ENCODE measurements at regions not wholly inside any gene's neighbourhood (a gene's known extent, or its start where the extent isn't known, plus 50 kb on each side); places are given as distances from the start of the nearest gene placed in this dataset.

- H3K27me3 Mint-ChIP-seq, result no peaks in the 10 kb centered on the region
- H2AFZ ChIP-seq (ENCODE audit: insufficient read depth, low read depth, low read length, poor library complexity, severe bottlenecking), result no peak overlapping the region
- 47% methylated on average over 2 of the region's 2 CpGs for WGBS (ENCODE audit: insufficient coverage)
- no peak for DNase-seq
- POLR2A ChIA-PET, result no interaction called here
- H3K4me3 ChIP-seq (ENCODE audit: control extremely low read depth in 1 of 5, extremely low read depth in 1 of 5, insufficient read depth in 1 of 5, low read depth in 2 of 5, low read length in 4 of 5), result no peak overlapping the region
- no peaks in the 10 kb centered on the region for H3K79me2 ChIP-seq (ENCODE audit: control insufficient read depth, insufficient read depth, low read length)
- no peak overlapping the region for H3K9ac ChIP-seq (ENCODE audit: low read length)
- TF ChIP-seq, protein P1, sequence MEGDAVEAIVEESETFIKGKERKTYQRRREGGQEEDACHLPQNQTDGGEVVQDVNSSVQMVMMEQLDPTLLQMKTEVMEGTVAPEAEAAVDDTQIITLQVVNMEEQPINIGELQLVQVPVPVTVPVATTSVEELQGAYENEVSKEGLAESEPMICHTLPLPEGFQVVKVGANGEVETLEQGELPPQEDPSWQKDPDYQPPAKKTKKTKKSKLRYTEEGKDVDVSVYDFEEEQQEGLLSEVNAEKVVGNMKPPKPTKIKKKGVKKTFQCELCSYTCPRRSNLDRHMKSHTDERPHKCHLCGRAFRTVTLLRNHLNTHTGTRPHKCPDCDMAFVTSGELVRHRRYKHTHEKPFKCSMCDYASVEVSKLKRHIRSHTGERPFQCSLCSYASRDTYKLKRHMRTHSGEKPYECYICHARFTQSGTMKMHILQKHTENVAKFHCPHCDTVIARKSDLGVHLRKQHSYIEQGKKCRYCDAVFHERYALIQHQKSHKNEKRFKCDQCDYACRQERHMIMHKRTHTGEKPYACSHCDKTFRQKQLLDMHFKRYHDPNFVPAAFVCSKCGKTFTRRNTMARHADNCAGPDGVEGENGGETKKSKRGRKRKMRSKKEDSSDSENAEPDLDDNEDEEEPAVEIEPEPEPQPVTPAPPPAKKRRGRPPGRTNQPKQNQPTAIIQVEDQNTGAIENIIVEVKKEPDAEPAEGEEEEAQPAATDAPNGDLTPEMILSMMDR (IDR thresholded peaks at IDR 0.05), result no peak
- no peak for TF ChIP-seq EZH2 (IDR thresholded peaks at IDR 0.05; ENCODE audit: borderline replicate concordance, insufficient read depth, low read depth, low read length, poor library complexity, severe bottlenecking)
- intact Hi-C loops (cut with micrococcal nuclease), result no loop called here
- no peak overlapping the region for H3K27ac ChIP-seq (ENCODE audit: low read length in 2 of 2)
- H3K4me3 Mint-ChIP-seq, result no peak overlapping the region
- H3K4me1 ChIP-seq (ENCODE audit: control insufficient read depth in 2 of 2, insufficient read depth in 2 of 2, low read length in 2 of 2), result no peaks in the 10 kb centered on the region
- H3K9me3 ChIP-seq (ENCODE audit: control extremely low read depth in 1 of 3, control insufficient read depth in 2 of 3, insufficient read depth in 1 of 3, low read length in 2 of 3), result peaks cover 0 to 5% (median 3%) of the 10 kb centered on the region in 3 donors
- H3K36me3 ChIP-seq (replicated peaks in 1 of 2; ENCODE audit: control extremely low read depth in 1 of 2, control insufficient read depth in 1 of 2, extremely low read depth in 1 of 2, insufficient read depth in 2 of 2, low read length in 1 of 2), result no peaks in the 10 kb centered on the region
- H3K4me2 ChIP-seq (replicated peaks; ENCODE audit: low read depth, low read length, poor library complexity, severe bottlenecking), result no peak overlapping the region
- CTCF ChIA-PET, result no interaction called here
- no peaks in the 10 kb centered on the region for H3K4me1 Mint-ChIP-seq
- H3K9me3 Mint-ChIP-seq (ENCODE audit: insufficient read depth), result peaks cover 16% of the 10 kb centered on the region
- ATAC-seq (ENCODE audit: low read depth), result no peak
- H3K27ac Mint-ChIP-seq, result no peak overlapping the region
- no peaks in the 10 kb centered on the region for H3K27me3 ChIP-seq (replicated peaks in 1 of 4; ENCODE audit: control extremely low read depth in 1 of 4, control insufficient read depth in 3 of 4, insufficient read depth in 4 of 4, low read length in 3 of 4)
- H4K20me1 ChIP-seq (ENCODE audit: control insufficient read depth, insufficient read depth, low read length, poor library complexity, severe bottlenecking), result no peaks in the 10 kb centered on the region
These were observed 1008.8 kb downstream of the STPG2 start for GRCh38 chr4:97134456-97134855.

DNA sequence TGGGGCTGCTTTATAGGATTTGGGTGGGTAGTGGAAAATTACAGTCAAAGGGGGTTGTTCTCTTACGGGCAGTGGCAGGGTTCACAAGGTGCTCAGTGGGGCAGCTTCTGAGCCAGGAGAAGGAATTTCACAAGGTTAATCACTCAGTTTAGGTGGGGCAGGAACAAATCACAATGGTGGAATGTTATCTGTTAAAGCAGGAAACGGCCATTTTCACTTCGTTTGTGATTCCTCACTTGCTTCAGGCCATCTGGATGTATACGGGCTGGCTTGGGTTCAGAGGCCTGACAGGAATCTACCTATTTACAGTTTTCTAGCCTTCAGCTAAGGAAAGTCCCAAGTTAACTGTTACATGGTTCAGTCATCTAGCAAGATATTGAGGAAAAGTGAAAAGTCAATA lies 1003.5 kb downstream of the STPG2 start:
- Histone ChIP-seq H3K27me3 (replicated peaks in 1 of 4; ENCODE audit: control extremely low read depth in 1 of 4, control insufficient read depth in 3 of 4, insufficient read depth in 4 of 4, low read length in 3 of 4) (no peaks in the 10 kb centered on the region), H3K4me1 (ENCODE audit: control insufficient read depth in 2 of 2, insufficient read depth in 2 of 2, low read length in 2 of 2) (no peaks in the 10 kb centered on the region), H3K9ac (ENCODE audit: low read length) (no peak overlapping the region), H4K20me1 (ENCODE audit: control insufficient read depth, insufficient read depth, low read length, poor library complexity, severe bottlenecking) (no peaks in the 10 kb centered on the region), H3K79me2 (ENCODE audit: control insufficient read depth, insufficient read depth, low read length) (no peaks in the 10 kb centered on the region), H3K4me3 (ENCODE audit: control extremely low read depth in 1 of 5, extremely low read depth in 1 of 5, insufficient read depth in 1 of 5, low read depth in 2 of 5, low read length in 4 of 5) (no peak overlapping the region), H3K4me2 (replicated peaks; ENCODE audit: low read depth, low read length, poor library complexity, severe bottlenecking) (no peak overlapping the region), H3K9me3 (ENCODE audit: control extremely low read depth in 1 of 3, control insufficient read depth in 2 of 3, insufficient read depth in 1 of 3, low read length in 2 of 3) (peaks cover 0 to 5% (median 1%) of the 10 kb centered on the region in 3 donors), H3K27ac (ENCODE audit: low read length in 2 of 2) (no peak overlapping the region), H3K36me3 (replicated peaks in 1 of 2; ENCODE audit: control extremely low read depth in 1 of 2, control insufficient read depth in 1 of 2, extremely low read depth in 1 of 2, insufficient read depth in 2 of 2, low read length in 1 of 2) (no peaks in the 10 kb centered on the region), H2AFZ (ENCODE audit: insufficient read depth, low read depth, low read length, poor library complexity, severe bottlenecking) (no peak overlapping the region)
- intact Hi-C loops (cut with micrococcal nuclease), result no loop called here
- WGBS (ENCODE audit: insufficient coverage), result 100% methylated on average over 1 of the region's 4 CpGs
- DNase-seq (no peak), ATAC-seq (ENCODE audit: low read depth) (no peak)
- POLR2A ChIA-PET, result no interaction called here
- Mint-ChIP-seq H3K9me3 (ENCODE audit: insufficient read depth) (peaks cover 18% of the 10 kb centered on the region), H3K4me1 (no peaks in the 10 kb centered on the region), H3K27ac (no peak overlapping the region), H3K4me3 (no peak overlapping the region), H3K27me3 (no peaks in the 10 kb centered on the region)
- CTCF ChIA-PET, result no interaction called here
- no peak for TF ChIP-seq EZH2 (IDR thresholded peaks at IDR 0.05; ENCODE audit: borderline replicate concordance, insufficient read depth, low read depth, low read length, poor library complexity, severe bottlenecking)
- TF ChIP-seq, protein P1 (IDR thresholded peaks at IDR 0.05), result no peak
